Neural crest cell (in vitro differentiated cells): ENCODE measurements at regions not wholly inside any gene's neighbourhood (a gene's known extent, or its start where the extent isn't known, plus 50 kb on each side); places are given as distances from the start of the nearest gene placed in this dataset.

Experiments used
- DNase-seq: peaks from one replicate; pipeline ENCODE4 v3.0.0; 2021; ENCODE audit warnings: low read depth, mixed read lengths, low spot score
- H3K27ac Mint-ChIP-seq: one replicate; pipeline ENCODE4 v1.8.0; 2021; ENCODE audit warnings: mild to moderate bottlenecking, mixed read lengths; ENCODE audit not compliant: unreplicated experiment
- H3K27me3 Mint-ChIP-seq: 2 replicates; pipeline ENCODE4 v1.8.0; 2021; ENCODE audit warnings: low read depth, mild to moderate bottlenecking, mixed read lengths
- H3K36me3 Mint-ChIP-seq: 2 replicates; pipeline ENCODE4 v1.8.0; 2021; ENCODE audit warnings: low read depth, mild to moderate bottlenecking, mixed read lengths
- H3K4me1 Mint-ChIP-seq: 2 replicates; pipeline ENCODE4 v1.8.0; 2021; ENCODE audit warnings: mixed read lengths
- H3K4me3 Mint-ChIP-seq: one replicate; pipeline ENCODE4 v1.8.0; 2021; ENCODE audit warnings: mild to moderate bottlenecking, mixed read lengths
- H3K9me3 Mint-ChIP-seq: 2 replicates; pipeline ENCODE4 v1.8.0; 2021; ENCODE audit warnings: mixed read lengths
- TF ChIP-seq, protein P1 (sequence below): fragments of 200-600 bp; sonication (generic); conservative IDR thresholded peaks from 2 replicates; pipeline ENCODE4 v1.5.0; 2021; ENCODE audit warnings: antibody characterized with exemption, mild to moderate bottlenecking

DNA sequence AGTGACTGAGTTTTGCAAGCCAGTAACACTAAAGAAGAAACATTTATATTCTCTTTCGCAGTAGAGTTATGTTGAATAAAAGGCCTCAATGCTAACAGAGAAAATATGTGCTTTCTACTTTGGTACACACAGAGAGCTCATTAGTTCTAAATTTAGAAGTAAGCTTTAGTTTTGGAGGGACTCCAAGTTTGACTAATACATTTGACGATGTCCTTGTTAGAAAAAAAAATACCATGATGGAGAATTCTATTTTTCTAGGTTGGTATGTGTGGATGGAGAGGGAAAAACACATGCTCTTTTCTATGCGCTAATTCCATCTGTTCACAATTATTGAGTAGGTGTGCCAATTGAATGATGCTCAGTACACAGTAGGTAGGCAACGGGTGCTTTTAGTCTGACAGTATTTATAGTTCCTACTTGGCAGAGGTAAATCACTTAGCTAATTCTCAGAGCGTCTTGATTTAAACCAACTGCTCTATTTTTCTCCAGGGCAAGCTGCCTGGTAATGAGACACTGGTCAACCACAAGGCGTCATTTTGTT is 327.2 kb upstream of the AKR1E2 start:
- Mint-ChIP-seq H3K4me1 (no peaks in the 10 kb centered on the region), H3K27ac (no peak overlapping the region)

DNA sequence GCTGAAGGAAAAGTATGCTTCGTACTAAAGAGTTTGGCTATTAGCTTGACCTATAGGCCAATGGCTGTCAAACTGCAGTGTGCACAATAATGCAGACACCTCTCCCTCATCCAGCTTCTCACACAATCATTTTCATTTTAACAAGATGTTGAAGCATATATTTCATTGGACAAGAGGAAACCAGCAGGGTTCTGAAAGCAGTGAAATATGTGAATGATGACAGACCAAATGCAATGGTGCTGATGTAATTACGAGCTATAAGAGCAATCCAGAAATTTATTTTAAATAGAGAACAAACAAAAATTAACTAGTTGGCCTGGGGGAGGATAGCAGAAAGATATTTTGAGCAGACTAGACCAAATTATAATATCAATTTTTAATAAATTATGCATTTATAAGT is 331.5 kb upstream of the AKR1E2 start:
- no peak overlapping the region for H3K27ac Mint-ChIP-seq

More for the DNA sequence above, 327.2 kb upstream of the AKR1E2 start:
- no peak for DNase-seq
- TF ChIP-seq, protein P1, sequence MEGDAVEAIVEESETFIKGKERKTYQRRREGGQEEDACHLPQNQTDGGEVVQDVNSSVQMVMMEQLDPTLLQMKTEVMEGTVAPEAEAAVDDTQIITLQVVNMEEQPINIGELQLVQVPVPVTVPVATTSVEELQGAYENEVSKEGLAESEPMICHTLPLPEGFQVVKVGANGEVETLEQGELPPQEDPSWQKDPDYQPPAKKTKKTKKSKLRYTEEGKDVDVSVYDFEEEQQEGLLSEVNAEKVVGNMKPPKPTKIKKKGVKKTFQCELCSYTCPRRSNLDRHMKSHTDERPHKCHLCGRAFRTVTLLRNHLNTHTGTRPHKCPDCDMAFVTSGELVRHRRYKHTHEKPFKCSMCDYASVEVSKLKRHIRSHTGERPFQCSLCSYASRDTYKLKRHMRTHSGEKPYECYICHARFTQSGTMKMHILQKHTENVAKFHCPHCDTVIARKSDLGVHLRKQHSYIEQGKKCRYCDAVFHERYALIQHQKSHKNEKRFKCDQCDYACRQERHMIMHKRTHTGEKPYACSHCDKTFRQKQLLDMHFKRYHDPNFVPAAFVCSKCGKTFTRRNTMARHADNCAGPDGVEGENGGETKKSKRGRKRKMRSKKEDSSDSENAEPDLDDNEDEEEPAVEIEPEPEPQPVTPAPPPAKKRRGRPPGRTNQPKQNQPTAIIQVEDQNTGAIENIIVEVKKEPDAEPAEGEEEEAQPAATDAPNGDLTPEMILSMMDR: no peak
- Mint-ChIP-seq H3K27me3 (no peaks in the 10 kb centered on the region), H3K9me3 (peaks cover 5% of the 10 kb centered on the region), H3K36me3 (no peaks in the 10 kb centered on the region), H3K4me3 (no peak overlapping the region)

DNA sequence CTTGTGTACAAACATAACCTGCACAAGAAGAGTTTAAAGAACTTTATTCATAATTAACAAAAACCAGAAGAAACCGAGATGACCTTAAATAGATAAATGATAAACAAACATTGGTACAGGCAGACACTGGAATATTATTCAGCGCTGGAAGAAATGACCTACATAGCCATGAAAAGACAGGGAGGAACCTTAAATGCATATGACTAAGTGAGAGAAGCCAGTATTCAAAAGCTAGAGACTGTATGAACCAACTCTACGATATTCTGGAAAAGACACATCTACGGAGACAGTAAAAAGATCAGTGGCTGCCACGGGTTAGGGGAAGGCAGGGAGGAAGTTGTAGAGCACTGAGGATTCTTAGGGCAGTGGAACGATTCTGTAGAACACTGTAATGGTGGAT is 333.8 kb upstream of the AKR1E2 start:
- Mint-ChIP-seq H3K27me3 (no peaks in the 10 kb centered on the region), H3K4me1 (no peaks in the 10 kb centered on the region), H3K36me3 (no peaks in the 10 kb centered on the region), H3K9me3 (peaks cover 15% of the 10 kb centered on the region), H3K27ac (no peak overlapping the region), H3K4me3 (no peak overlapping the region)
- TF ChIP-seq, protein P1: no peak
- no peak for DNase-seq

More for the DNA sequence above, 331.5 kb upstream of the AKR1E2 start:
- peaks cover 15% of the 10 kb centered on the region for H3K9me3 Mint-ChIP-seq
- no peak overlapping the region for H3K4me3 Mint-ChIP-seq
- DNase-seq: no peak
- H3K4me1 Mint-ChIP-seq: no peaks in the 10 kb centered on the region
- no peaks in the 10 kb centered on the region for H3K27me3 Mint-ChIP-seq
- TF ChIP-seq, protein P1: no peak
- H3K36me3 Mint-ChIP-seq: no peaks in the 10 kb centered on the region

DNA sequence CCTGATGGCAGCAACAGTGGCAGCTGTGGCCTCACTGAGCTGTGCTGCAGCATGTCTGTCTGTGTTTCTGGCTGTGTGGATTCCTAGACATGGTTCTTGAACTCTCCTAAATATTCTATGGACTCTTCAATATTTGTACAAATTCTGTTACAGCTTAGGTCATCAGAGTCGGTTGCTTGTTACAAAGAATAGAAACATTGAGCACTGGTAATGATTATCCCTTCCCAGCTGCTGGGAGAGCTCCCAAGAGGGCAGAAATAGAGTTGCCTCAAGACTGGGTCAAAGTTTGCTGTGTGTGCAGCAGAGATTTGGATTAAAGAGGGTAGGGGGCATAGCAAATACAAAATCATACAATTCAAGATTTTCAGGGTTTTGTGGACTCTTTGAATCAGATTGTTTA is 337.1 kb upstream of the AKR1E2 start:
- H3K27me3 Mint-ChIP-seq: no peaks in the 10 kb centered on the region
- TF ChIP-seq, protein P1: no peak
- no peak for DNase-seq
- H3K36me3 Mint-ChIP-seq: no peaks in the 10 kb centered on the region
- no peak overlapping the region for H3K27ac Mint-ChIP-seq
- peaks cover 10% of the 10 kb centered on the region for H3K9me3 Mint-ChIP-seq
- no peak overlapping the region for H3K4me3 Mint-ChIP-seq
- no peaks in the 10 kb centered on the region for H3K4me1 Mint-ChIP-seq

DNA sequence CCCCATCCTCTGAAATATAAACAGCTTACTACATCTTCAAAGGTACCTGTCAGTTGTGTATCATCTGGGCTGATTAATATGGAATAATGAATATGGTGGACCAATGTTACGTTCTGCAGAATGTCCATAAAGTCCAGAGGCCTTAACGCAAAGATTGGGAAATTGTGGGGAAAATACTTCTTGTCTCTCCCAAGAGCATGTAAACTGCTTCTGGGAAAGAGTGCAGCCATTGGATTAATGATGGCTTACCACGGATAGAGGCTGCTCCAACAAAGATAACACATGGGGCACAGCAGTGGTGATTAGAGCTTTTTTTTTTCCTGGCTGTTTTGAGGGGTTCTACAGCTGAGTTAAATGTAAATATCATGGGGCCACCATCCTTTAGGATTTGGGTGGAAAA is 340.4 kb upstream of the AKR1E2 start:
- Mint-ChIP-seq H3K9me3 (no peaks in the 10 kb centered on the region), H3K27me3 (no peaks in the 10 kb centered on the region), H3K36me3 (no peaks in the 10 kb centered on the region), H3K4me3 (no peak overlapping the region), H3K4me1 (peaks cover 23% of the 10 kb centered on the region), H3K27ac (no peak overlapping the region)
- DNase-seq: no peak
- TF ChIP-seq, protein P1: no peak

DNA sequence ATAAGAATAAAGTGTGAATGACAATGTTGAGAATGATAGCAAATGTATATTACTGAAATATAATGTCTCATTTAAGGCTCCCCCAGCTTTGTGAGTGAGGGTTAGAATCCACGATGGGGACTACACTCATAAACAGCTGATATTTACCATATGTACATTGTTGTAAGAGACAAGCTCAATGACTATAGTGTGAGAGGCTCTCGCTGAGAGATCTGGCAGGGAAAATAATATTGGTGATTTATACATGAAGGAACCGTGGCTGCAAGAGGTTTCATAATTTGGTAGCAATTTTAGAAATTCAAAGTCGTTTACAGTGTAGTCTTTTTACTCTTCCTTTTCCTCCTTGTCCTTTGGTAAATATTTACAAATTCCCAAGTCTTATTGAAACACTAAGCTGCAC is 342.2 kb upstream of the AKR1E2 start:
- Mint-ChIP-seq H3K4me3 (no peak overlapping the region), H3K27ac (no peak overlapping the region), H3K9me3 (no peaks in the 10 kb centered on the region), H3K4me1 (peaks cover 31% of the 10 kb centered on the region), H3K36me3 (no peaks in the 10 kb centered on the region), H3K27me3 (no peaks in the 10 kb centered on the region)
- TF ChIP-seq, protein P1: no peak
- no peak for DNase-seq
